ENCODE measurements at regions not wholly inside any gene's neighbourhood (a gene's known extent, or its start where the extent isn't known, plus 50 kb on each side); places are given as distances from the start of the nearest gene placed in this dataset.

- TF ChIP-seq SIN3A (IDR thresholded peaks at IDR 0.05; ENCODE audit: borderline replicate concordance, insufficient read depth, low read length) = no peak
- no peak for TF ChIP-seq POLR2AphosphoS5 (IDR thresholded peaks at IDR 0.05; ENCODE audit: low read depth, low read length)
Measured at GRCh38 chr10:78843495-78843894, 225.3 kb upstream of the ZMIZ1 start.
